Muscle layer of duodenum (tissue), 2 donors: ENCODE measurements at regions not wholly inside any gene's neighbourhood (a gene's known extent, or its start where the extent isn't known, plus 50 kb on each side); places are given as distances from the start of the nearest gene placed in this dataset.
"Not testable (repeated sequence)": the region's sequence is repeated elsewhere in the genome, so short reads cannot be mapped to it uniquely, and the experiment has no call there.

Experiments used
- H3K27ac ChIP-seq: one replicate; pipeline ENCODE4 v1.7.0; 2013; ENCODE audit warnings: mild to moderate bottlenecking, low read length
- H3K27me3 ChIP-seq: one replicate; pipeline ENCODE4 v1.7.0; 2013; ENCODE audit warnings: low read depth, mild to moderate bottlenecking, control low read depth, low read length
- H3K36me3 ChIP-seq, 2 donors: one replicate each; pipeline ENCODE4 v1.7.0; 2013; ENCODE audit warnings: low read length in 2 of 2, control low read depth in 1 of 2, mild to moderate bottlenecking in 1 of 2; ENCODE audit not compliant: insufficient read depth in 2 of 2, control insufficient read depth in 1 of 2
- H3K4me1 ChIP-seq, 2 donors: one replicate each; pipeline ENCODE4 v1.7.0; 2013; ENCODE audit warnings: low read length in 2 of 2, mild to moderate bottlenecking in 2 of 2, control low read depth in 1 of 2, moderate library complexity in 1 of 2; ENCODE audit not compliant: insufficient read depth in 2 of 2, control insufficient read depth in 1 of 2
- H3K4me3 ChIP-seq, 2 donors: one replicate each; pipeline ENCODE4 v1.7.0; 2013; ENCODE audit warnings: low read length in 2 of 2, low read depth in 1 of 2, mild to moderate bottlenecking in 1 of 2
- H3K9me3 ChIP-seq, 2 donors: one replicate each; pipeline ENCODE4 v1.7.0; 2013; ENCODE audit warnings: low read length in 2 of 2, control low read depth in 1 of 2, mild to moderate bottlenecking in 1 of 2; ENCODE audit not compliant: control insufficient read depth in 1 of 2
- donor health status: healthy.

GRCh38 chr16:72654535-72654934 is 393.4 kb downstream of the ZFHX3 start:
- no peak overlapping the region for H3K27ac ChIP-seq

GRCh38 chr16:72649254-72649944 is 398.5 kb downstream of the ZFHX3 start:
- Histone ChIP-seq H3K36me3 (no peaks in the 10 kb centered on the region), H3K27ac (no peak overlapping the region), H3K27me3 (no peaks in the 10 kb centered on the region), H3K4me1 (no peaks in the 10 kb centered on the region), H3K4me3 (no peak overlapping the region), H3K9me3 (no peaks in the 10 kb centered on the region)

More at GRCh38 chr16:72654535-72654934, 393.4 kb downstream of the ZFHX3 start:
- H3K4me3 ChIP-seq = no peak overlapping the region
- no peaks in the 10 kb centered on the region for H3K9me3 ChIP-seq
- H3K36me3 ChIP-seq = no peaks in the 10 kb centered on the region
- no peaks in the 10 kb centered on the region for H3K27me3 ChIP-seq
- H3K4me1 ChIP-seq = no peaks in the 10 kb centered on the region

GRCh38 chr16:72646615-72647014 is 401.3 kb downstream of the ZFHX3 start:
- no peaks in the 10 kb centered on the region for H3K27me3 ChIP-seq
- no peaks in the 10 kb centered on the region for H3K4me1 ChIP-seq
- no peaks in the 10 kb centered on the region for H3K36me3 ChIP-seq
- H3K27ac ChIP-seq = no peak overlapping the region
- peaks cover 4% of the 10 kb centered on the region in 2 donors for H3K9me3 ChIP-seq
- no peak overlapping the region for H3K4me3 ChIP-seq

- Histone ChIP-seq H3K36me3 (no peaks in the 10 kb centered on the region), H3K4me3 (no peak overlapping the region), H3K27ac (no peak overlapping the region), H3K4me1 (no peaks in the 10 kb centered on the region), H3K27me3 (no peaks in the 10 kb centered on the region), H3K9me3 (peaks cover 4 to 5% of the 10 kb centered on the region in 2 donors)
These were observed 402.4 kb downstream of the ZFHX3 start for GRCh38 chr16:72645538-72645937.

GRCh38 chr16:72644911-72645310 is 403.0 kb downstream of the ZFHX3 start:
- no peaks in the 10 kb centered on the region for H3K4me1 ChIP-seq
- H3K27me3 ChIP-seq = no peaks in the 10 kb centered on the region
- H3K9me3 ChIP-seq = peaks cover 4 to 5% of the 10 kb centered on the region in 2 donors
- H3K36me3 ChIP-seq = no peaks in the 10 kb centered on the region
- H3K27ac ChIP-seq = no peak overlapping the region
- H3K4me3 ChIP-seq = no peak overlapping the region

- no peak overlapping the region for H3K4me3 ChIP-seq
- H3K4me1 ChIP-seq = no peaks in the 10 kb centered on the region
- no peaks in the 10 kb centered on the region for H3K27me3 ChIP-seq
- no peaks in the 10 kb centered on the region for H3K36me3 ChIP-seq
- no peak overlapping the region for H3K27ac ChIP-seq
- peaks cover 4 to 13% of the 10 kb centered on the region in 2 donors for H3K9me3 ChIP-seq
These were observed 408.4 kb downstream of the ZFHX3 start for GRCh38 chr16:72639494-72639893.

GRCh38 chr16:72637306-72637705 is 410.6 kb downstream of the ZFHX3 start:
- H3K27ac ChIP-seq = no peak overlapping the region
- no peaks in the 10 kb centered on the region for H3K4me1 ChIP-seq
- no peaks in the 10 kb centered on the region for H3K27me3 ChIP-seq
- H3K9me3 ChIP-seq = peaks cover 4 to 13% of the 10 kb centered on the region in 2 donors
- H3K36me3 ChIP-seq = no peaks in the 10 kb centered on the region
- no peak overlapping the region for H3K4me3 ChIP-seq

GRCh38 chr16:72635694-72636093 is 412.2 kb downstream of the ZFHX3 start:
- H3K9me3 ChIP-seq = peaks cover 0 to 7% of the 10 kb centered on the region in 2 donors
- H3K27ac ChIP-seq = no peak overlapping the region
- H3K27me3 ChIP-seq = no peaks in the 10 kb centered on the region
- no peaks in the 10 kb centered on the region for H3K36me3 ChIP-seq
- no peaks in the 10 kb centered on the region for H3K4me1 ChIP-seq
- no peak overlapping the region for H3K4me3 ChIP-seq

- Histone ChIP-seq H3K4me1 (no peaks in the 10 kb centered on the region), H3K9me3 (peaks cover 0 to 7% of the 10 kb centered on the region in 2 donors), H3K27me3 (no peaks in the 10 kb centered on the region), H3K4me3 (no peak overlapping the region), H3K36me3 (no peaks in the 10 kb centered on the region), H3K27ac (no peak overlapping the region)
These were observed 412.8 kb downstream of the ZFHX3 start for GRCh38 chr16:72635104-72635503.

- H3K4me1 ChIP-seq, H3K27me3 ChIP-seq, H3K36me3 ChIP-seq, H3K9me3 ChIP-seq, H3K4me3 ChIP-seq, H3K27ac ChIP-seq: not testable (repeated sequence)
These were observed 420.6 kb downstream of the ZFHX3 start for GRCh38 chr16:72627182-72627896.

- Histone ChIP-seq H3K4me1 (no peaks in the 10 kb centered on the region), H3K27ac (no peak overlapping the region), H3K36me3 (no peaks in the 10 kb centered on the region), H3K27me3 (no peaks in the 10 kb centered on the region), H3K4me3 (no peak overlapping the region), H3K9me3 (no peaks in the 10 kb centered on the region)
These were observed 421.3 kb downstream of the ZFHX3 start for GRCh38 chr16:72626623-72627022.
